HEK293 (cell line): ENCODE measurements at regions not wholly inside any gene's neighbourhood (a gene's known extent, or its start where the extent isn't known, plus 50 kb on each side); places are given as distances from the start of the nearest gene placed in this dataset.

Source experiments
- CTCF ChIA-PET: fragments of 350-600 bp; formaldehyde crosslinking; extraction: SDS; loops from one replicate; lab custom pipeline; 2021; ENCODE audit warnings: antibody characterized with exemption; lab: Yijun Ruan, JAX
- POLR2A ChIA-PET: fragments of 300-600 bp; formaldehyde crosslinking; extraction: SDS; loops from one replicate; lab custom pipeline; 2020; ENCODE audit warnings: antibody characterized with exemption, inconsistent platforms; lab: Yijun Ruan, JAX
- H3K27ac ChIP-seq: fragments of 200-500 bp; sonication (Bioruptor generic); 2 replicates; pipeline ENCODE4 v1.5.1; 2014; ENCODE audit warnings: low read depth, low read length, control low read depth, inconsistent platforms; ENCODE audit errors: extremely low read depth
- H3K36me3 ChIP-seq, 2 experiments: fragments of 200-500 bp in 1 of 2; sonication (Bioruptor generic) in 1 of 2; 1 replicate in 1 of 2; 2 replicates in 1 of 2; pipeline ENCODE4 v1.5.1; 2014 to 2017; ENCODE audit warnings: inconsistent platforms in 2 of 2, low read length in 2 of 2; ENCODE audit not compliant: control insufficient read depth in 2 of 2, insufficient read depth in 1 of 2
- H3K4me1 ChIP-seq: fragments of 200-500 bp; sonication (Bioruptor generic); 2 replicates; pipeline ENCODE4 v1.5.1; 2014; ENCODE audit warnings: mild to moderate bottlenecking, low read length, inconsistent platforms; ENCODE audit not compliant: control insufficient read depth, insufficient read depth
- H3K4me3 ChIP-seq: 2 replicates; pipeline ENCODE4 v1.5.1; 2011; ENCODE audit warnings: low read depth, mild to moderate bottlenecking, control low read depth, low read length, moderate library complexity
- H3K9me3 ChIP-seq: fragments of 200-500 bp; sonication (Bioruptor generic); 2 replicates; pipeline ENCODE4 v1.5.1; 2014; ENCODE audit warnings: low read depth, low read length, inconsistent platforms; ENCODE audit not compliant: control insufficient read depth, insufficient read depth
- GLIS1 ChIP-seq: fragments of 450-650 bp; formaldehyde crosslinking; IDR thresholded peaks from 2 replicates; pipeline ENCODE4 v1.5.1; 2016; ENCODE audit warnings: missing biosample characterization, missing genetic modification characterization
- KLF10 ChIP-seq: fragments of 450-650 bp; IDR thresholded peaks from 2 replicates; pipeline ENCODE4 v1.5.1; 2018; ENCODE audit warnings: missing biosample characterization, mild to moderate bottlenecking, missing genetic modification characterization
- SCRT1 ChIP-seq: fragments of 450-650 bp; formaldehyde crosslinking; IDR thresholded peaks from 2 replicates; pipeline ENCODE4 v1.5.1; 2016; ENCODE audit warnings: missing biosample characterization, missing genetic modification characterization, borderline replicate concordance
- SP7 ChIP-seq: fragments of 450-650 bp; formaldehyde crosslinking; IDR thresholded peaks from 2 replicates; pipeline ENCODE4 v1.5.1; 2016; ENCODE audit warnings: missing biosample characterization, missing genetic modification characterization
- ZNF10 ChIP-seq: fragments of 450-650 bp; formaldehyde crosslinking; IDR thresholded peaks from 2 replicates; pipeline ENCODE4 v1.5.1; 2017; ENCODE audit warnings: missing biosample characterization, missing genetic modification characterization
- ZNF146 ChIP-seq: fragments of 450-650 bp; formaldehyde crosslinking; IDR thresholded peaks from 2 replicates; pipeline ENCODE4 v1.5.1; 2016; ENCODE audit warnings: missing biosample characterization, missing genetic modification characterization
- ZNF211 ChIP-seq: fragments of 450-650 bp; formaldehyde crosslinking; IDR thresholded peaks from 2 replicates; pipeline ENCODE4 v1.5.1; 2016; ENCODE audit warnings: low read depth, missing biosample characterization, missing genetic modification characterization
- ZNF311 ChIP-seq: fragments of 450-650 bp; formaldehyde crosslinking; IDR thresholded peaks from 2 replicates; pipeline ENCODE4 v1.5.1; 2017; ENCODE audit warnings: missing biosample characterization, missing genetic modification characterization, borderline replicate concordance
- ZNF426 ChIP-seq: fragments of 450-650 bp; formaldehyde crosslinking; IDR thresholded peaks from 2 replicates; pipeline ENCODE4 v1.5.1; 2017; ENCODE audit warnings: missing biosample characterization, missing genetic modification characterization, mild to moderate bottlenecking, inconsistent platforms, moderate library complexity
- ZNF521 ChIP-seq: fragments of 450-650 bp; formaldehyde crosslinking; IDR thresholded peaks from 2 replicates; pipeline ENCODE4 v1.5.1; 2017; ENCODE audit warnings: missing biosample characterization, mild to moderate bottlenecking, missing genetic modification characterization
- ZNF529 ChIP-seq: fragments of 450-650 bp; formaldehyde crosslinking; IDR thresholded peaks from 2 replicates; pipeline ENCODE4 v1.5.1; 2017; ENCODE audit warnings: missing genetic modification characterization, missing biosample characterization; ENCODE audit not compliant: insufficient replicate concordance
- ZNF544 ChIP-seq: fragments of 450-650 bp; formaldehyde crosslinking; IDR thresholded peaks from 2 replicates; pipeline ENCODE4 v1.5.0; 2017; ENCODE audit warnings: missing biosample characterization, missing genetic modification characterization
- ZNF626 ChIP-seq: fragments of 450-650 bp; sonication (Bioruptor Pico); formaldehyde crosslinking; IDR thresholded peaks from 2 replicates; pipeline ENCODE4 v1.5.1; 2018; ENCODE audit warnings: missing biosample characterization, missing genetic modification characterization, inconsistent platforms
- ZNF658 ChIP-seq: fragments of 450-650 bp; formaldehyde crosslinking; IDR thresholded peaks from 2 replicates; pipeline ENCODE4; 2016; ENCODE audit warnings: missing biosample characterization, missing genetic modification characterization
- ZNF747 ChIP-seq: fragments of 450-650 bp; formaldehyde crosslinking; IDR thresholded peaks from 2 replicates; pipeline ENCODE4 v1.5.1; 2016; ENCODE audit warnings: missing biosample characterization, missing genetic modification characterization
- ZNF776 ChIP-seq: fragments of 450-650 bp; formaldehyde crosslinking; IDR thresholded peaks from 2 replicates; pipeline ENCODE4 v1.5.0; 2017; ENCODE audit warnings: missing biosample characterization, missing genetic modification characterization, borderline replicate concordance
- ZNF777 ChIP-seq: fragments of 450-650 bp; formaldehyde crosslinking; IDR thresholded peaks from 2 replicates; pipeline ENCODE4 v1.5.1; 2017; ENCODE audit warnings: missing biosample characterization, missing genetic modification characterization, borderline replicate concordance
- ZNF791 ChIP-seq: fragments of 450-650 bp; formaldehyde crosslinking; IDR thresholded peaks from 2 replicates; pipeline ENCODE4 v1.5.1; 2016; ENCODE audit warnings: missing biosample characterization, missing genetic modification characterization
- ZNF830 ChIP-seq: fragments of 450-650 bp; IDR thresholded peaks from 2 replicates; pipeline ENCODE4 v1.5.0; 2018; ENCODE audit warnings: missing biosample characterization, missing genetic modification characterization, low read depth, mild to moderate bottlenecking, moderate library complexity
- TF ChIP-seq, protein P1 (sequence below): fragments of 450-650 bp; formaldehyde crosslinking; IDR thresholded peaks from 2 replicates; pipeline ENCODE4 v1.5.1; 2016; ENCODE audit warnings: missing biosample characterization, missing genetic modification characterization
- TF ChIP-seq, protein P2 (sequence below): fragments of 450-650 bp; formaldehyde crosslinking; IDR thresholded peaks from 2 replicates; pipeline ENCODE4 v1.5.1; 2017; ENCODE audit warnings: missing biosample characterization, missing genetic modification characterization
- TF ChIP-seq, protein P3 (sequence below): fragments of 450-650 bp; formaldehyde crosslinking; IDR thresholded peaks from 2 replicates; pipeline ENCODE4 v1.5.1; 2016; ENCODE audit warnings: missing biosample characterization, missing genetic modification characterization

DNA sequence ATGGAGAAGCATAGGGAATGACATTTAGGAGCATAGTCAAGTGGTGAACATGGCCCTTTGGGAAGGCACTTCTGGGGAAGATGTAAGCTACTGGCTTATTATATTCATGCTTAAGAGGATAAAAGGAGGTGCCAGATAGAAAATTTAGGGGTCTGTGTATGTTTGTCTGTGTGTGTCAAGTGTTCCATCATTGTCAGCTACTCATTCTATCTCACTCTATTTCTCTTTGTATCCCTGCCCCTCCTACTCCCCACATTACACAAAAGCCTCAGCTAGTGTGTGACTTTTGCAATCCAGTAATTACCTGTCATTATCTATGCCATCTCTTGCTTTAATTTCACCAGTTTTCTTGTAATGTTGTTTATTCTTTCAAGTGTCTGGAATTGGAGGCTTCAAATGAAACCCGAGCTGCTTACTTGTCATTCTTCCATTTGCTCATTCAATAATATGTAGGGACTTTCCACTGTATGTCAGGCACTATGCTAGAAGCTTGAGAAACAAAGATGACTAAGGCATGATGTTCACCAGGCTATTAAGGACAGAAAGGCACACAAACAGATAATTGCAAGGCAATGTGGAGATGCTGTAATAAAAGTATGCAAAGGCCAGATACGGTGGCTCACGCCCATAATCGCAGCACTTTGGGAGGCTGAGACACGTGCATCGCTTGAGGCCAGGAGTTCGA, 229.8 kb upstream of the TEX13C start:
- no peaks in the 10 kb centered on the region for H3K9me3 ChIP-seq
- no peak overlapping the region for H3K4me3 ChIP-seq
- POLR2A ChIA-PET, result no interaction called here
- no peak overlapping the region for H3K27ac ChIP-seq
- TF ChIP-seq, protein P1, sequence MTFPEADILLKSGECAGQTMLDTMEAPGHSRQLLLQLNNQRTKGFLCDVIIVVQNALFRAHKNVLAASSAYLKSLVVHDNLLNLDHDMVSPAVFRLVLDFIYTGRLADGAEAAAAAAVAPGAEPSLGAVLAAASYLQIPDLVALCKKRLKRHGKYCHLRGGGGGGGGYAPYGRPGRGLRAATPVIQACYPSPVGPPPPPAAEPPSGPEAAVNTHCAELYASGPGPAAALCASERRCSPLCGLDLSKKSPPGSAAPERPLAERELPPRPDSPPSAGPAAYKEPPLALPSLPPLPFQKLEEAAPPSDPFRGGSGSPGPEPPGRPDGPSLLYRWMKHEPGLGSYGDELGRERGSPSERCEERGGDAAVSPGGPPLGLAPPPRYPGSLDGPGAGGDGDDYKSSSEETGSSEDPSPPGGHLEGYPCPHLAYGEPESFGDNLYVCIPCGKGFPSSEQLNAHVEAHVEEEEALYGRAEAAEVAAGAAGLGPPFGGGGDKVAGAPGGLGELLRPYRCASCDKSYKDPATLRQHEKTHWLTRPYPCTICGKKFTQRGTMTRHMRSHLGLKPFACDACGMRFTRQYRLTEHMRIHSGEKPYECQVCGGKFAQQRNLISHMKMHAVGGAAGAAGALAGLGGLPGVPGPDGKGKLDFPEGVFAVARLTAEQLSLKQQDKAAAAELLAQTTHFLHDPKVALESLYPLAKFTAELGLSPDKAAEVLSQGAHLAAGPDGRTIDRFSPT (tag by site-specific recombination), result no peak
- peak; percentile 40; the same call in 1 of the 2 replicates for TF ChIP-seq SP7 (tag by site-specific recombination)
- CTCF ChIA-PET, result no interaction called here
- no peaks in the 10 kb centered on the region for H3K36me3 ChIP-seq
- no peaks in the 10 kb centered on the region for H3K4me1 ChIP-seq

DNA sequence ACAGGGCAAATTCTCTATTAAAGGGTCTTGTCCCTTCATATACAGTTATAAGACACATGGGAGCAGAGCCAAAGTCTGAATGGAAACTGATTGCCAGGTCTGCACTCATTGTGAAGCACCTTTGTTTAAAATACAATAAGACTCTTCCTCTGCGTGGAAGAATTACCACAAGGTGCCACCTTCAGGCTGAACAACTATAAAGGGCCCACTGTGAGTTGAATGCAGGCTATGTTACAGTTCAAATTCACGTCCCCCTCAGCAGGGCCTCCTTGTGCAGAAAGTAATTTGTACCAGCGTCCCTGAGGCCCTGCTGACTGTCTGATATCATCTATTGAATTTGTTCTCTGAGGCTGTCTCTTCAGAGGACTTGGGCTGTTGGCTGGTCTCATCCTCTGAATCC, 225.8 kb upstream of the TEX13C start:
- H3K9me3 ChIP-seq, result no peaks in the 10 kb centered on the region
- H3K4me3 ChIP-seq, result no peak overlapping the region
- no peak for TF ChIP-seq ZNF146 (tag by site-specific recombination)
- TF ChIP-seq ZNF426 (tag by site-specific recombination), result no peak
- TF ChIP-seq ZNF211 (tag by site-specific recombination), result no peak
- TF ChIP-seq GLIS1 (tag by site-specific recombination), result no peak
- TF ChIP-seq, protein P2, sequence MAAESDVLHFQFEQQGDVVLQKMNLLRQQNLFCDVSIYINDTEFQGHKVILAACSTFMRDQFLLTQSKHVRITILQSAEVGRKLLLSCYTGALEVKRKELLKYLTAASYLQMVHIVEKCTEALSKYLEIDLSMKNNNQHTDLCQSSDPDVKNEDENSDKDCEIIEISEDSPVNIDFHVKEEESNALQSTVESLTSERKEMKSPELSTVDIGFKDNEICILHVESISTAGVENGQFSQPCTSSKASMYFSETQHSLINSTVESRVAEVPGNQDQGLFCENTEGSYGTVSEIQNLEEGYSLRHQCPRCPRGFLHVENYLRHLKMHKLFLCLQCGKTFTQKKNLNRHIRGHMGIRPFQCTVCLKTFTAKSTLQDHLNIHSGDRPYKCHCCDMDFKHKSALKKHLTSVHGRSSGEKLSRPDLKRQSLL (tag by site-specific recombination), result no peak
- no peak for TF ChIP-seq ZNF626 (tag by site-specific recombination)
- H3K36me3 ChIP-seq, result no peaks in the 10 kb centered on the region
- H3K4me1 ChIP-seq, result no peaks in the 10 kb centered on the region
- POLR2A ChIA-PET, result no interaction called here
- CTCF ChIA-PET, result no interaction called here
- no peak overlapping the region for H3K27ac ChIP-seq

DNA sequence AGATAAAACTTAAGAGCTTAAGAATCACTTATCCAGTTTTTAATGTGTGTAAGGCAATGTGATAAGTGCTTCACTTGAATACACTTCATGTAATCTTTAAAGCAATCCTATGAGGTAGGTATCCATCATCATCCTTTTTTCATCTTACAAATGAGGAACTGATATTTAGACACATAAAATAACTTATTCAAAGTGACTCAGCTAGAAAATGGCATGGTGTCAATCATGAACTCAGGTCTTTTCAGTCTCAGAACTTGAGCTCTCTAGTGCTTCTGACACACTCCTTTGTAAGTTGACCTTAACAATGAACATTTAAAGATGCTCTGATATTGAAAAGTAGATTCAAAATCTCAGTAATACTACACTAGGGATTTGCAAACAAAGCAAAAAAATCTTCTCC, 224.8 kb upstream of the TEX13C start:
- ChIA-PET POLR2A (no interaction called here), CTCF (no interaction called here)
- H3K4me3 ChIP-seq, result no peak overlapping the region
- H3K27ac ChIP-seq, result no peak overlapping the region
- TF ChIP-seq, protein P3, sequence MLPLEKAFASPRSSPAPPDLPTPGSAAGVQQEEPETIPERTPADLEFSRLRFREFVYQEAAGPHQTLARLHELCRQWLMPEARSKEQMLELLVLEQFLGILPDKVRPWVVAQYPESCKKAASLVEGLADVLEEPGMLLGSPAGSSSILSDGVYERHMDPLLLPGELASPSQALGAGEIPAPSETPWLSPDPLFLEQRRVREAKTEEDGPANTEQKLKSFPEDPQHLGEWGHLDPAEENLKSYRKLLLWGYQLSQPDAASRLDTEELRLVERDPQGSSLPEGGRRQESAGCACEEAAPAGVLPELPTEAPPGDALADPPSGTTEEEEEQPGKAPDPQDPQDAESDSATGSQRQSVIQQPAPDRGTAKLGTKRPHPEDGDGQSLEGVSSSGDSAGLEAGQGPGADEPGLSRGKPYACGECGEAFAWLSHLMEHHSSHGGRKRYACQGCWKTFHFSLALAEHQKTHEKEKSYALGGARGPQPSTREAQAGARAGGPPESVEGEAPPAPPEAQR, result no peak
- TF ChIP-seq ZNF830 (tag by site-specific recombination), result no peak
- no peak for TF ChIP-seq ZNF658 (tag by site-specific recombination)
- TF ChIP-seq ZNF544 (tag by site-specific recombination), result no peak
- TF ChIP-seq ZNF747 (tag by site-specific recombination), result no peak
- no peak for TF ChIP-seq ZNF777 (tag by site-specific recombination)
- no peak for TF ChIP-seq ZNF10
- no peak for TF ChIP-seq ZNF529 (tag by site-specific recombination)
- TF ChIP-seq ZNF776 (tag by site-specific recombination), result no peak
- TF ChIP-seq ZNF311 (tag by site-specific recombination), result no peak
- TF ChIP-seq ZNF521 (tag by site-specific recombination), result no peak
- no peak for TF ChIP-seq SCRT1 (tag by site-specific recombination)
- TF ChIP-seq KLF10, result no peak
- TF ChIP-seq ZNF791 (tag by site-specific recombination), result no peak
- TF ChIP-seq, all 188 proteins: peak for 0
- no peaks in the 10 kb centered on the region for H3K4me1 ChIP-seq
- no peaks in the 10 kb centered on the region for H3K9me3 ChIP-seq
- no peaks in the 10 kb centered on the region for H3K36me3 ChIP-seq
